GM12878 (cell line): ENCODE measurements at regions not wholly inside any gene's neighbourhood (a gene's known extent, or its start where the extent isn't known, plus 50 kb on each side); places are given as distances from the start of the nearest gene placed in this dataset.

Experiments used
- ATAC-seq: fragments of 200-7000 bp; cut with Tn5 transposase; 3 replicates; pipeline ENCODE4 v1.9.1; 2020; ENCODE audit warnings: mild to moderate bottlenecking, moderate library complexity
- BruUV-seq: library from RNA; stranded (reverse); fragments of 400-500 nt; replicated peaks from 2 replicates; lab custom pipeline; 2021; lab: Mats Ljungman, UMichigan
- CTCF ChIA-PET: fragments of 300-600 bp; sonication (Branson Sonifier 250); formaldehyde crosslinking; extraction: SDS; loops from one replicate; lab custom pipeline; 2021; ENCODE audit warnings: inconsistent platforms; lab: Yijun Ruan, JAX
- POLR2A ChIA-PET: fragments of 350-600 bp; formaldehyde crosslinking; extraction: SDS; loops from one replicate; lab custom pipeline; 2021; ENCODE audit warnings: inconsistent platforms; lab: Charles Lee
- RAD21 ChIA-PET: fragments of 300-600 bp; sonication (Branson Sonifier 250); formaldehyde crosslinking; loops from one replicate; lab custom pipeline; 2023; ENCODE audit warnings: antibody characterized with exemption; ENCODE audit not compliant: unreplicated experiment; lab: Charles Lee
- SMC1A ChIA-PET: fragments of 300-600 bp; sonication (Branson Sonifier 250); formaldehyde crosslinking; loops from one replicate; lab custom pipeline; 2023; ENCODE audit not compliant: unreplicated experiment, uncharacterized antibody; lab: Charles Lee
- DNase-seq: peaks from one replicate; pipeline ENCODE4 v3.0.0-alpha.2; 2011; ENCODE audit warnings: low read depth, low spot score
- FAIRE-seq: peaks from 3 replicates; lab custom pipeline; 2011; peaks lifted over from hg19 to GRCh38; lab: Jason Lieb, UNC
- H2AFZ ChIP-seq: 2 replicates; pipeline ENCODE4 v1.6.0; 2011; ENCODE audit warnings: low read depth, low read length, control low read depth; ENCODE audit not compliant: control insufficient read depth
- H3K27ac ChIP-seq: 2 replicates; pipeline ENCODE4 v1.5.1; 2011; ENCODE audit warnings: control low read depth; ENCODE audit not compliant: control insufficient read depth, insufficient read depth
- H3K27me3 ChIP-seq, 2 experiments: replicated peaks in 1 of 2; 2 replicates each; pipeline versions ENCODE4 v1.6.0 to v1.6.1; 2011; ENCODE audit warnings: low read length in 1 of 2; ENCODE audit not compliant: control insufficient read depth in 2 of 2, insufficient read depth in 2 of 2
- H3K36me3 ChIP-seq, 2 experiments: 2 replicates each; pipeline ENCODE4 v1.5.1; 2011; ENCODE audit warnings: low read length in 1 of 2; ENCODE audit not compliant: control insufficient read depth in 2 of 2, insufficient read depth in 2 of 2
- H3K4me1 ChIP-seq: 2 replicates; pipeline ENCODE4 v1.6.1; 2011; ENCODE audit warnings: mild to moderate bottlenecking, low read length, moderate library complexity, mixed read lengths; ENCODE audit not compliant: control insufficient read depth, insufficient read depth
- H3K4me2 ChIP-seq: 2 replicates; pipeline ENCODE4 v1.6.0; 2011; ENCODE audit warnings: control low read depth; ENCODE audit not compliant: control insufficient read depth, insufficient read depth
- H3K4me3 ChIP-seq: fragments of 200-600 bp; sonication (generic); 2 replicates; pipeline ENCODE4 v1.5.1; 2016
- H3K79me2 ChIP-seq: 2 replicates; pipeline ENCODE4 v1.6.0; 2011; ENCODE audit warnings: low read length; ENCODE audit not compliant: control insufficient read depth, insufficient read depth
- H3K9ac ChIP-seq: 2 replicates; pipeline ENCODE4 v1.8.0; 2011; ENCODE audit warnings: low read length, control low read depth, mixed read lengths; ENCODE audit not compliant: control insufficient read depth, insufficient read depth
- H3K9me3 ChIP-seq: replicated peaks from 3 replicates; pipeline ENCODE4 v1.5.1; 2011; ENCODE audit warnings: mild to moderate bottlenecking, low read length; ENCODE audit not compliant: control insufficient read depth, insufficient read depth
- H4K20me1 ChIP-seq: 2 replicates; pipeline ENCODE4 v1.6.0; 2011; ENCODE audit not compliant: control insufficient read depth, insufficient read depth
- ASH2L ChIP-seq: fragments of 300-600, 200-600 bp; sonication (generic); IDR thresholded peaks from 2 replicates; pipeline ENCODE4 v1.6.1; 2017; ENCODE audit warnings: low read depth, mild to moderate bottlenecking, borderline replicate concordance
- CHD2 ChIP-seq: IDR thresholded peaks from 2 replicates; pipeline ENCODE4 v1.6.1; 2011; ENCODE audit warnings: low read depth, low read length, improper control_type of control experiment, borderline replicate concordance
- EED ChIP-seq: sonication (generic); IDR thresholded peaks from 2 replicates; pipeline ENCODE4 v1.6.1; 2016; ENCODE audit warnings: antibody characterized with exemption, low read depth
- NFIC ChIP-seq: IDR thresholded peaks from 2 replicates; pipeline ENCODE4 v1.6.1; 2012; ENCODE audit warnings: low read depth, mild to moderate bottlenecking, inconsistent platforms, low read length, moderate library complexity
- RAD21 ChIP-seq: IDR thresholded peaks from 2 replicates; pipeline ENCODE4 v1.6.1; 2011; ENCODE audit warnings: mild to moderate bottlenecking, low read depth, low read length, moderate library complexity; ENCODE audit not compliant: insufficient read depth
- RELB ChIP-seq: fragments of 450-650 bp; IDR thresholded peaks from 2 replicates; pipeline ENCODE4 v1.6.1; 2017; ENCODE audit warnings: low read depth, mild to moderate bottlenecking, moderate library complexity
- ZBTB4 ChIP-seq: fragments of 450-650 bp; formaldehyde crosslinking; IDR thresholded peaks from 2 replicates; pipeline ENCODE4 v1.4.0; 2022; ENCODE audit warnings: mild to moderate bottlenecking, moderate library complexity
- ZNF274 ChIP-seq: IDR thresholded peaks from one replicate; pipeline ENCODE4 v1.8.0; 2011; ENCODE audit not compliant: insufficient read length, insufficient read depth
- ZSCAN29 ChIP-seq: fragments of 450-650 bp; IDR thresholded peaks from 2 replicates; pipeline ENCODE4 v1.6.1; 2017; ENCODE audit warnings: mild to moderate bottlenecking, moderate library complexity
- ZZZ3 ChIP-seq: IDR thresholded peaks from 2 replicates; pipeline ENCODE4 v1.6.1; 2011; ENCODE audit warnings: low read depth; ENCODE audit not compliant: control insufficient read depth, insufficient read length
- WGBS: methylation state at CpG from one replicate; pipeline ENCODE4 v1.1.6; 2016; ENCODE audit warnings: low lambda C conversion rate; ENCODE audit not compliant: insufficient replicate concordance, insufficient coverage; ENCODE audit errors: missing lambda C conversion rate; 5-methylcytosine and 5-hydroxymethylcytosine counted together
- in situ Hi-C: fragments of 300-500 bp; cut with MboI; formaldehyde crosslinking; loops from 9 replicates; pipeline ENCODE4 v1.14.3; 2018; ENCODE audit warnings: mixed read lengths
- intact Hi-C: fragments of 100-400 bp; cut with micrococcal nuclease; formaldehyde crosslinking; loops from one replicate; pipeline ENCODE4 v1.14.2; 2022; ENCODE audit not compliant: unreplicated experiment

GRCh38 chr5:29380029-29380428, 1813.5 kb upstream of the CDH6 start:
- FAIRE-seq: no peak
- SMC1A ChIA-PET: no interaction called here
- CTCF ChIA-PET: no interaction called here

More at GRCh38 chr5:29380029-29380428, 1813.5 kb upstream of the CDH6 start:
- Histone ChIP-seq H3K9ac (no peak overlapping the region), H3K36me3 (no peaks in the 10 kb centered on the region), H3K4me2 (no peak overlapping the region), H2AFZ (no peak overlapping the region), H3K27me3 (no peaks in the 10 kb centered on the region), H3K4me3 (no peak overlapping the region), H3K4me1 (no peaks in the 10 kb centered on the region), H3K27ac (no peak overlapping the region), H3K79me2 (no peaks in the 10 kb centered on the region), H3K9me3 (no peaks in the 10 kb centered on the region), H4K20me1 (no peaks in the 10 kb centered on the region)
- BruUV-seq: no TSS peak
- DNase-seq (no peak), ATAC-seq (no peak)
- in situ Hi-C loops: no loop called here
- TF ChIP-seq ZNF274 (no peak), NFIC (no peak), ASH2L (no peak), RAD21 (no peak), ZBTB4 (no peak), RELB (no peak), CHD2 (no peak), ZZZ3 (no peak), EED (no peak), ZSCAN29 (no peak)
- POLR2A ChIA-PET: no interaction called here
- RAD21 ChIA-PET: no interaction called here
- intact Hi-C loops: no loop called here
- WGBS: 0% methylated on average over 1 of the region's 1 CpG
